ENCODE measurements at regions not wholly inside any gene's neighbourhood (a gene's known extent, or its start where the extent isn't known, plus 50 kb on each side); places are given as distances from the start of the nearest gene placed in this dataset.

- ChIA-PET CTCF (ENCODE audit: unreplicated experiment) (no interaction called here), POLR2A (no interaction called here)
- H2AFZ ChIP-seq (ENCODE audit: low read length), result no peak overlapping the region
- no peak overlapping the region for H3K27ac ChIP-seq (ENCODE audit: low read depth, low read length, poor library complexity, severe bottlenecking)
- H3K9me2 ChIP-seq (ENCODE audit: insufficient read depth, low read length), result no peaks in the 10 kb centered on the region
- no peak overlapping the region for H3K4me3 ChIP-seq (ENCODE audit: low read depth, low read length, poor library complexity, severe bottlenecking)
- TF ChIP-seq CTCF (conservative IDR thresholded peaks at IDR 0.05; ENCODE audit: low read length) (no peak), EZH2phosphoT487 (IDR thresholded peaks at IDR 0.05; ENCODE audit: borderline replicate concordance, low read depth, low read length) (no peak)
- H3K4me2 ChIP-seq (ENCODE audit: low read length), result no peak overlapping the region
- H3K36me3 ChIP-seq (ENCODE audit: insufficient read depth, low read length), result no peaks in the 10 kb centered on the region
- H3K79me2 ChIP-seq (ENCODE audit: insufficient read depth, low read depth, low read length), result no peaks in the 10 kb centered on the region
- no peaks in the 10 kb centered on the region for H3K4me1 ChIP-seq (ENCODE audit: insufficient read depth, low read length, poor library complexity, severe bottlenecking)
- intact Hi-C loops (cut with micrococcal nuclease; ENCODE audit: unreplicated experiment), result no loop called here
- no peak for DNase-seq (ENCODE audit: low spot score)
- no peaks in the 10 kb centered on the region for H4K20me1 ChIP-seq (ENCODE audit: insufficient read depth, low read length)
- H3K9me3 ChIP-seq (ENCODE audit: low read length), result peaks cover 13% of the 10 kb centered on the region
- no TSS peak for BruUV-seq (replicated peaks)
Observed at GRCh38 chr5:27275345-27275744, 237.0 kb upstream of the CDH9 start.

- Histone ChIP-seq H2AFZ (ENCODE audit: low read length) (no peak overlapping the region), H3K4me1 (ENCODE audit: insufficient read depth, low read length, poor library complexity, severe bottlenecking) (no peaks in the 10 kb centered on the region), H3K9me3 (ENCODE audit: low read length) (peaks cover 11% of the 10 kb centered on the region; the same call in 1 of the 2 replicates), H4K20me1 (ENCODE audit: insufficient read depth, low read length) (no peaks in the 10 kb centered on the region), H3K4me3 (ENCODE audit: low read depth, low read length, poor library complexity, severe bottlenecking) (no peak overlapping the region), H3K79me2 (ENCODE audit: insufficient read depth, low read depth, low read length) (no peaks in the 10 kb centered on the region), H3K36me3 (ENCODE audit: insufficient read depth, low read length) (no peaks in the 10 kb centered on the region), H3K4me2 (ENCODE audit: low read length) (no peak overlapping the region), H3K9me2 (ENCODE audit: insufficient read depth, low read length) (no peaks in the 10 kb centered on the region), H3K27ac (ENCODE audit: low read depth, low read length, poor library complexity, severe bottlenecking) (no peak overlapping the region)
- CTCF ChIA-PET (ENCODE audit: unreplicated experiment), result no interaction called here
- DNase-seq (ENCODE audit: low spot score), result no peak
- intact Hi-C loops (cut with micrococcal nuclease; ENCODE audit: unreplicated experiment), result no loop called here
- TF ChIP-seq EZH2phosphoT487 (IDR thresholded peaks at IDR 0.05; ENCODE audit: borderline replicate concordance, low read depth, low read length), result no peak
- no peak for TF ChIP-seq CTCF (conservative IDR thresholded peaks at IDR 0.05; ENCODE audit: low read length)
- no TSS peak for BruUV-seq (replicated peaks)
- POLR2A ChIA-PET, result no interaction called here
Observed at GRCh38 chr5:27269766-27270165, 231.4 kb upstream of the CDH9 start.

GRCh38 chr5:27267209-27267824, 228.9 kb upstream of the CDH9 start:
- no TSS peak for BruUV-seq (replicated peaks)

More at GRCh38 chr5:27267209-27267824, 228.9 kb upstream of the CDH9 start:
- no peak overlapping the region for H3K4me3 ChIP-seq (ENCODE audit: low read depth, low read length, poor library complexity, severe bottlenecking)
- POLR2A ChIA-PET, result no interaction called here
- no peaks in the 10 kb centered on the region for H4K20me1 ChIP-seq (ENCODE audit: insufficient read depth, low read length)
- H3K4me2 ChIP-seq (ENCODE audit: low read length), result no peak overlapping the region
- CTCF ChIA-PET (ENCODE audit: unreplicated experiment), result no interaction called here
- peaks cover 11% of the 10 kb centered on the region; the same call in 1 of the 2 replicates for H3K9me3 ChIP-seq (ENCODE audit: low read length)
- no peak for DNase-seq (ENCODE audit: low spot score)
- intact Hi-C loops (cut with micrococcal nuclease; ENCODE audit: unreplicated experiment), result no loop called here
- H3K27ac ChIP-seq (ENCODE audit: low read depth, low read length, poor library complexity, severe bottlenecking), result no peak overlapping the region
- no peaks in the 10 kb centered on the region for H3K9me2 ChIP-seq (ENCODE audit: insufficient read depth, low read length)
- no peaks in the 10 kb centered on the region for H3K79me2 ChIP-seq (ENCODE audit: insufficient read depth, low read depth, low read length)
- H3K4me1 ChIP-seq (ENCODE audit: insufficient read depth, low read length, poor library complexity, severe bottlenecking), result no peaks in the 10 kb centered on the region
- H3K36me3 ChIP-seq (ENCODE audit: insufficient read depth, low read length), result no peaks in the 10 kb centered on the region
- H2AFZ ChIP-seq (ENCODE audit: low read length), result no peak overlapping the region
- TF ChIP-seq EZH2phosphoT487 (IDR thresholded peaks at IDR 0.05; ENCODE audit: borderline replicate concordance, low read depth, low read length) (no peak), CTCF (conservative IDR thresholded peaks at IDR 0.05; ENCODE audit: low read length) (no peak)

Data from OCI-LY7 (cell line).